ENCODE measurements at regions not wholly inside any gene's neighbourhood (a gene's known extent, or its start where the extent isn't known, plus 50 kb on each side); places are given as distances from the start of the nearest gene placed in this dataset.

DNA sequence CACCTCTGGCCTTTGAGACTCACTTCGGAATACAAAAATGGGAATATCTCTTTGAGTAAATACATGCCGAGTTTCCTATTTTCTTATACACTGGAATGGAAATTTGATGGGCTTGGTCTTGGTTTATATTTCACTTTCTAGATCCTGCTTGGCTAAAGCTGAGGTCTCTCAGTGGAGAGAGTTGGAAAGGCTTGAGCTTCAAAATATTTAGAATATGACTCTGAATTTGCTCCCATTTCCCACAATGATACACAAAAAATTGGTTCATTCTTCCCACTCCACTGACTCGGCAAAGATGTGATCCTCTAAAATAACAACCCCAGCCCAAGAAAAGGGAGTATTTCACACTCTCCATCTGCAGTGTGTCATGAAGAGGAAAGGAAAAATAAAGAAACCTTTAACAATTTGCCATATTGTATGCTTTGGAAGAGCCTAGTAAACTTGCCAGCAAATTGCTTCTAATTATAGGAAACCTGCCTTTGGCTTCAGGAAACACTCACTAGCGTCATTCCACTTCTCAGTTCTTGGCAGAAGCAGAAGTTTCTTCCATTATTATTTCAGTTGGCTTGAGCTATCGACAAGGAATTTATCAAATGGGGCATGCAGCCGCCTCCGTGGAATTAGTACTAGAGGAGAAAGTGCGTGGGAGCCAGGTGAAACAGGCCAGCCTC, 302.9 kb downstream of the NSG2 start:
- no peaks in the 10 kb centered on the region for H3K36me3 ChIP-seq (ENCODE audit: control insufficient read depth, insufficient read depth, low read length)
- H3K9ac ChIP-seq (ENCODE audit: low read depth, low read length): no peak overlapping the region
- H3K4me3 ChIP-seq (ENCODE audit: low read depth, low read length): no peak overlapping the region
- no peaks in the 10 kb centered on the region for H3K27me3 ChIP-seq (ENCODE audit: control insufficient read depth, insufficient read depth, low read length)
- H3K9me3 ChIP-seq (ENCODE audit: control insufficient read depth, insufficient read depth, low read length): no peaks in the 10 kb centered on the region
- no peaks in the 10 kb centered on the region for H3K4me1 ChIP-seq (ENCODE audit: control insufficient read depth, insufficient read depth, low read length)

DNA sequence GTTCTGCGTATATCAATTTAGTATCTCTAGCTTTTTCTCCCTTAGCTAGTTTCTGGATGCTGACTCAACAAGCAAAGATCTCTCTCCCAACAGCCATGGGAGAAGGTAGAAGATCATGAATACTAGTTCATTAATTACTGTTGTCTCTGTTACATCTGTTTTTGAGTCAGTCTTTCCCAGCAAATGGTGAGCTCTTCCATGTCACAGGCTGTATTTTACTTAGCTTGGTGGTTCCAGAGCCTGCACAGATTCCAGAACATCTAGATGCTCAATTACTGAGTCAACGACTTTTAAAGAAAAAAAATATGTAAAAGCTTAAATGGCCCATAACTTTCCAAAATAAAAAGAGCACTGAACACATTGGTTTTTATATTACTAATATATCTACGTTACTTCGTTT, 307.2 kb downstream of the NSG2 start:
- Histone ChIP-seq H3K27me3 (ENCODE audit: control insufficient read depth, insufficient read depth, low read length) (no peaks in the 10 kb centered on the region), H3K4me3 (ENCODE audit: low read depth, low read length) (no peak overlapping the region)

DNA sequence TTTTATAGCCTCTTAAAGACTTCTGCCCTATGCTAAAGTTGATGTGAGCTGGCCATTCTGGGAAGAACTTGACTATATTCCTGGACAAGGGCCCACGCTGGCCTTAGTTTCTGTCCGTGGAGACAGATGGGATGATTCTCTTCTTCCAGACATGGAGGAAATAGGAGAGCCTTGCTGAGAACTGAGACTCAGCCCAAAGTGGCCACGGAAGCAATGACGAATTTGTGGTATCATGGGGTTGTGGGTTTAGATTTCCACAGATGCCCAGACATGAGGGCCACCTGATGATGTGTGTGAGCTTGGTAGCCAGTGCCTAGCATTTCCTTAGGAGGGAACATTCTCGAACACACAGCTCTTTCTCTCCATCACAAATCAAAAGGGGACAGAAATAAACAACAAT, 309.1 kb downstream of the NSG2 start:
- Histone ChIP-seq H3K9me3 (ENCODE audit: control insufficient read depth, insufficient read depth, low read length) (no peaks in the 10 kb centered on the region), H3K27me3 (ENCODE audit: control insufficient read depth, insufficient read depth, low read length) (no peaks in the 10 kb centered on the region), H3K4me3 (ENCODE audit: low read depth, low read length) (no peak overlapping the region), H3K9ac (ENCODE audit: low read depth, low read length) (no peak overlapping the region), H3K36me3 (ENCODE audit: control insufficient read depth, insufficient read depth, low read length) (no peaks in the 10 kb centered on the region), H3K4me1 (ENCODE audit: control insufficient read depth, insufficient read depth, low read length) (peaks cover 2% of the 10 kb centered on the region)

More for the DNA sequence above, 307.2 kb downstream of the NSG2 start:
- Histone ChIP-seq H3K36me3 (ENCODE audit: control insufficient read depth, insufficient read depth, low read length) (no peaks in the 10 kb centered on the region), H3K9ac (ENCODE audit: low read depth, low read length) (no peak overlapping the region), H3K4me1 (ENCODE audit: control insufficient read depth, insufficient read depth, low read length) (no peaks in the 10 kb centered on the region), H3K9me3 (ENCODE audit: control insufficient read depth, insufficient read depth, low read length) (no peaks in the 10 kb centered on the region)

DNA sequence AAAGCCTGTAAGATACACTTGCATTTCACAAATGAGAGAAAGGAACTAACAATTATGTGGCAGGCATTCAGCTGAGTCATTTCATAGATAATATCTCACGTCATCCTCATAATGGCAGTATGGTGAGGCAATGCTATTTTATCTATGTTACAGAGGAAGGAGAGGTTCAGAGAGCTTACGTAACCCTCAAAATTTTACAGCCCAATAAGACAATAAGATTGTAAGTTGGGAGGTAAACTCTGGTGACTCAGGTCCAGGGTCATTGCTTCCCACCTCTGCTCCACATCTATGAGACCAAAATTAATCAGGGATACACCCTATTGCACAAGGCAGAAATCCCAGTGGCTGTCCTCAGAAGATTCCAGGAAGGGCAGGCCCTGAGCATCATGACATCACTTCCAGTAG, 309.7 kb downstream of the NSG2 start:
- Histone ChIP-seq H3K36me3 (ENCODE audit: control insufficient read depth, insufficient read depth, low read length) (no peaks in the 10 kb centered on the region), H3K9ac (ENCODE audit: low read depth, low read length) (no peak overlapping the region), H3K27me3 (ENCODE audit: control insufficient read depth, insufficient read depth, low read length) (no peaks in the 10 kb centered on the region), H3K4me1 (ENCODE audit: control insufficient read depth, insufficient read depth, low read length) (peaks cover 2% of the 10 kb centered on the region), H3K9me3 (ENCODE audit: control insufficient read depth, insufficient read depth, low read length) (no peaks in the 10 kb centered on the region), H3K4me3 (ENCODE audit: low read depth, low read length) (no peak overlapping the region)

DNA sequence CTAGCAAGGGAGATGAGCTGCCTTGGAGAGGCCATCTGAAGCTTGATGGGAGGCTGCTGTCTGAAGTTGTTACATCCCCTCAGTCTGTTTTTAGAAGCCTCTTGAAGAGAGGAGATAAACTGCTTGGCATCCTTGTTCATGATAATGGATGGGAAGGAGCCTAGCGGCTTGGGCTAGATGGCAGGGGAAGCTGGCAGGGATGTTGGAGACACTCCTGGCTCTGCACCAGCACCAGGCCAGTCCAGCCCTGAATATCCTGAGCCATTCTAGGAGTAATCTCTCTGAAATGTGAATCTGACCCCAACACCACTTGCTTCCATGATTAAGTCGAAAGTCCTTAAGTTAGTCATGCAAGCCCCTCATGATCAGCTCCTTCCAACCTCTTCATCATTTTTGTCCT, 310.5 kb downstream of the NSG2 start:
- H3K4me3 ChIP-seq (ENCODE audit: low read depth, low read length): no peak overlapping the region
- H3K27me3 ChIP-seq (ENCODE audit: control insufficient read depth, insufficient read depth, low read length): no peaks in the 10 kb centered on the region
- no peak overlapping the region for H3K9ac ChIP-seq (ENCODE audit: low read depth, low read length)
- H3K36me3 ChIP-seq (ENCODE audit: control insufficient read depth, insufficient read depth, low read length): no peaks in the 10 kb centered on the region
- H3K4me1 ChIP-seq (ENCODE audit: control insufficient read depth, insufficient read depth, low read length): peaks cover 2% of the 10 kb centered on the region
- no peaks in the 10 kb centered on the region for H3K9me3 ChIP-seq (ENCODE audit: control insufficient read depth, insufficient read depth, low read length)

DNA sequence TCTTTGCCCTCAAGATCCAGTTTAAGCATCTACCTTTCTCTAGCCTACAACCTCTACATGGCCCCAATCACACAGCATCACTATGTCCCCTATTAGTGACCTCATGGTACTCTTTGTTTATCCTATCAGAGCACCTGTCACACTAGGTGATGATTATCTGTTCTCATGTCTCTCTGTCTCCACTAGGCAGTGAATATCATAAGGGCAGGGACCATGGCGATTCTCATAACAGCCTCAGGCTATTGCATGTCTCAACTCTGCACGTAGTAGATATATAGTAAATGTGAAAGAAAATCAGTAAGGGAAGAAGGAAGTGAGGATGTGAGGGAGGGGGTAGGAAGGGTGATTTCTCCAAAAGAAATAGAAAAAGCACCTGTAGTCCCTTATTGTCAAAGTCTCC, 311.0 kb downstream of the NSG2 start:
- H3K4me1 ChIP-seq (ENCODE audit: control insufficient read depth, insufficient read depth, low read length): peaks cover 2% of the 10 kb centered on the region

DNA sequence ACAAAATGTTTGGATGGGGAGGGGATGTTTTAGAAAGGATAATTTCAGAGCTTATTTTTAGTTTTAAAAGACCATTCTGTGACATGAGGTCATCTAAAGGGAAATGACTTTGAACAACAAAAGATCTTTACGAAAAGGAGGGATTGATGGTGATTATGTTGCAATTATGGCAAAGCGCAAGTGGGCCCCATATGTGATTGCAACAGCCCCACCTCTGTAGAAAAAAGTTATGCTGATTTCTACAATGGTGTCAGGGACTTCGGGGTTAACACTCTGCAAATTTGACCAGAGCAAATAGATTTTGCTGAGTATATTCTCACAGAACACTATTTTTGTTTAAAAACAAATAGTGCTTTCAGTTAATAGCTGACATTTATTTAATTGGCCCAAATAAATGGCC, 312.8 kb downstream of the NSG2 start:
- Histone ChIP-seq H3K9me3 (ENCODE audit: control insufficient read depth, insufficient read depth, low read length) (no peaks in the 10 kb centered on the region), H3K9ac (ENCODE audit: low read depth, low read length) (no peak overlapping the region), H3K27me3 (ENCODE audit: control insufficient read depth, insufficient read depth, low read length) (no peaks in the 10 kb centered on the region), H3K4me1 (ENCODE audit: control insufficient read depth, insufficient read depth, low read length) (peaks cover 2% of the 10 kb centered on the region), H3K4me3 (ENCODE audit: low read depth, low read length) (no peak overlapping the region), H3K36me3 (ENCODE audit: control insufficient read depth, insufficient read depth, low read length) (no peaks in the 10 kb centered on the region)

More for the DNA sequence above, 311.0 kb downstream of the NSG2 start:
- Histone ChIP-seq H3K9ac (ENCODE audit: low read depth, low read length) (no peak overlapping the region), H3K4me3 (ENCODE audit: low read depth, low read length) (no peak overlapping the region), H3K36me3 (ENCODE audit: control insufficient read depth, insufficient read depth, low read length) (no peaks in the 10 kb centered on the region), H3K9me3 (ENCODE audit: control insufficient read depth, insufficient read depth, low read length) (no peaks in the 10 kb centered on the region), H3K27me3 (ENCODE audit: control insufficient read depth, insufficient read depth, low read length) (no peaks in the 10 kb centered on the region)

DNA sequence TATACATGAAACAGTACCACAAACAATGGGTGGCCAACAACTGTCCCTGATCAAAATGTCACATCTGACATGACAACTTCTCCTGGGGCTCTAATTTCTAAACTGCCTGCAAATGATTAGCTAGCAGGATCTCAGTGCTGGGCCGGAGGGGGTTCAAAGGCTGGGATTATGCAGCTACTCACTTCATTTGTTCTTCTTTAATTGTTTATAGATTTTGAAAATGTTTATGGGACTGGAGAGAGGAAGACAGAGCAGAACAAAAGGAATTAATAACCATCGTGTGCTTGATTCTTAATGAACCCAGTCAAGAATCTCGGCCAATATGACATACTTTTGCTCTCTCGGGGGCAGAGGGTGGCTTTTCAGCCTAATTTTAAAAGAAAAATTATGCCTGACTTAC, 313.6 kb downstream of the NSG2 start:
- no peaks in the 10 kb centered on the region for H3K9me3 ChIP-seq (ENCODE audit: control insufficient read depth, insufficient read depth, low read length)
- no peak overlapping the region for H3K9ac ChIP-seq (ENCODE audit: low read depth, low read length)
- no peaks in the 10 kb centered on the region for H3K36me3 ChIP-seq (ENCODE audit: control insufficient read depth, insufficient read depth, low read length)
- H3K27me3 ChIP-seq (ENCODE audit: control insufficient read depth, insufficient read depth, low read length): no peaks in the 10 kb centered on the region
- H3K4me3 ChIP-seq (ENCODE audit: low read depth, low read length): no peak overlapping the region
- peaks cover 2% of the 10 kb centered on the region for H3K4me1 ChIP-seq (ENCODE audit: control insufficient read depth, insufficient read depth, low read length)

DNA sequence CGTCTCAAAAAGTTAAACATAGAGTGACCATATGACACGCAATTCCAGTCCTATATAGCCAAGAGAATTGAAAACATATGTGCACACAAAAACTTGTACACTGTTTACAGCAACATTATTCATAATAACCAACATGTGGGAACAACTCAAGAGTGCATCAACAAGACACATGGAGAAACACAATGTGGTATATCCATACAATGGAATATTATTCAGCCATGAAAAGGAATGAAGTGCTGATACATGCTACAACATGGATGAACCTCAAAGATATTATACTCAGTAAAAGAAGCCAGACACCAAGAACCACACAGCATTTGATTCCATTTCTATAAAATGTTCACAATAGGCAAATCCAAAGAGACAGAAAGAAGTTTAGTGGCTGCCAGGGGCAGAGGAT, 317.0 kb downstream of the NSG2 start:
- no peaks in the 10 kb centered on the region for H3K36me3 ChIP-seq (ENCODE audit: control insufficient read depth, insufficient read depth, low read length)
- no peak overlapping the region for H3K4me3 ChIP-seq (ENCODE audit: low read depth, low read length)
- no peak overlapping the region for H3K9ac ChIP-seq (ENCODE audit: low read depth, low read length)
- peaks cover 2% of the 10 kb centered on the region for H3K4me1 ChIP-seq (ENCODE audit: control insufficient read depth, insufficient read depth, low read length)
- H3K27me3 ChIP-seq (ENCODE audit: control insufficient read depth, insufficient read depth, low read length): no peaks in the 10 kb centered on the region
- no peaks in the 10 kb centered on the region for H3K9me3 ChIP-seq (ENCODE audit: control insufficient read depth, insufficient read depth, low read length)

DNA sequence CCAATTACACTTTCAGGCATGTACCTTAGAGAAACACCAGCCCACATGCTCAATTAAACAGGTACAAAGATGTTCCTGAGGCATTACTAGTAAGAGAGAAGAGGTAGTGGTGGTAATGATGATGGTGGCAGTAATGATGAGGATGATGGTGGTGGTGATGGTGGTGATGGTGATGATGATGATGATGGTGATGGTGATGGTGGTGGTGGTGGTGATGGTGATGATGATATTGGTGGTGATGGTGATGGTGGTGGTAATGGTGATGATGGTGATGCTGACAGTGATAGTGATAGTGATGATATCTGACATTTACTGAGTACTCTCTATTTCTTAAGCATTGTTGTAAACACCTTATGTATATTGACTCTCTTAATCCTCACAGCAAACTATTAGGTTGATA, 318.4 kb downstream of the NSG2 start:
- Histone ChIP-seq H3K4me3 (ENCODE audit: low read depth, low read length) (no peak overlapping the region), H3K27me3 (ENCODE audit: control insufficient read depth, insufficient read depth, low read length) (no peaks in the 10 kb centered on the region), H3K9me3 (ENCODE audit: control insufficient read depth, insufficient read depth, low read length) (no peaks in the 10 kb centered on the region), H3K4me1 (ENCODE audit: control insufficient read depth, insufficient read depth, low read length) (no peaks in the 10 kb centered on the region), H3K36me3 (ENCODE audit: control insufficient read depth, insufficient read depth, low read length) (no peaks in the 10 kb centered on the region), H3K9ac (ENCODE audit: low read depth, low read length) (no peak overlapping the region)

DNA sequence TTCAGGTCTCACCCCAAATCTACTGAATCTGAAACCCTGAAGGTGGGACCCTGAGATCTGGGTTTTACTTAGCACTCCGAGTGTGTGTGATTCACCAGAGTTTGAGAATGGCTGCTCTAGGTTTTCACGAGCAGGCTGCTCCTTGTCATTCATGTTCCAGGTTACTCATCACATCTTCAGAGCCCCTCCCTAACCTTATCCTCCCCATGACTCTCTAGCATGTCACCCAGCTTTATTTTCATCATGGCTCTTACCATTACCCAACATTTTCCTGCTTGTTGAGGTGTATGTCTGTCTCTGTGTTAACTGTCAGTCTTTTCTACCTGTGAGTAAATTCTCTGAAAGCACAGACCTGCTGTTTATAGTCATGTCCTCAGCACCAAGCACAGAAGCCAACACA, 319.2 kb downstream of the NSG2 start:
- H3K4me3 ChIP-seq (ENCODE audit: low read depth, low read length): no peak overlapping the region
- H3K9ac ChIP-seq (ENCODE audit: low read depth, low read length): no peak overlapping the region
- H3K4me1 ChIP-seq (ENCODE audit: control insufficient read depth, insufficient read depth, low read length): no peaks in the 10 kb centered on the region
- H3K36me3 ChIP-seq (ENCODE audit: control insufficient read depth, insufficient read depth, low read length): no peaks in the 10 kb centered on the region
- no peaks in the 10 kb centered on the region for H3K9me3 ChIP-seq (ENCODE audit: control insufficient read depth, insufficient read depth, low read length)
- no peaks in the 10 kb centered on the region for H3K27me3 ChIP-seq (ENCODE audit: control insufficient read depth, insufficient read depth, low read length)

DNA sequence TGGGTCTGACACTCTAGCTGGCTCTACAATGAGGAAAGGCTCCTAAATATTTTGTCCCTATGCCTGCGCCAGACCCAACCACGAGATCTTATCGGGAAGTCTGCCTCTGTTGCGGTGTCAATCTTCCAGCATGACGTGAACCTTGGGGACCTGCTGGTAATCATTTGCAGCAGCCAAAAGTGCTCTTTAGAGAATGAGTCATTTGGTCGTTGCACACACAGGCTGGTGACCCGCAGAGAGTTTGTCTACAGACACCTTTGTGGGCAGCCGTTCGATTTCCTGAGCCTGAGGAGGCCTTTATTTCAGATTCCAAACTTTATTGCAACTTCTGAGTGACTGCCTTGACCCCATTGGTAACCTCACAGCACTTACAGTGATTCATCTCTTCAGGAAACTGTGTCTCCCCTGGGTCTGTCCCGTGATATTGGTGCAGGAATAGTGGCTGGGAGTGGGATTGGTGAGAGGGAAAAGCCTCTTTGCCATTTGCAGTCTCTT, 326.1 kb downstream of the NSG2 start:
- Histone ChIP-seq H3K4me1 (ENCODE audit: control insufficient read depth, insufficient read depth, low read length) (no peaks in the 10 kb centered on the region), H3K4me3 (ENCODE audit: low read depth, low read length) (no peak overlapping the region), H3K27me3 (ENCODE audit: control insufficient read depth, insufficient read depth, low read length) (no peaks in the 10 kb centered on the region), H3K36me3 (ENCODE audit: control insufficient read depth, insufficient read depth, low read length) (no peaks in the 10 kb centered on the region), H3K9ac (ENCODE audit: low read depth, low read length) (no peak overlapping the region), H3K9me3 (ENCODE audit: control insufficient read depth, insufficient read depth, low read length) (no peaks in the 10 kb centered on the region)

Data from iPS-15b (cell line).